Caco-2 (cell line): ENCODE measurements at regions not wholly inside any gene's neighbourhood (a gene's known extent, or its start where the extent isn't known, plus 50 kb on each side); places are given as distances from the start of the nearest gene placed in this dataset.

ENCODE experiments used
- BruUV-seq: library from RNA; stranded (reverse); fragments of 400-500 nt; replicated peaks from 2 replicates; lab custom pipeline; 2021; lab: Mats Ljungman, UMichigan
- CTCF ChIA-PET: fragments of 300-600 bp; sonication (Branson Sonifier 250); formaldehyde crosslinking; loops from one replicate; lab custom pipeline; 2022; ENCODE audit warnings: antibody characterized with exemption; lab: Charles Lee
- POLR2A ChIA-PET: fragments of 300-600 bp; sonication (Branson Sonifier 250); formaldehyde crosslinking; loops from one replicate; lab custom pipeline; 2022; ENCODE audit warnings: antibody characterized with exemption; lab: Charles Lee
- DNase-seq, 2 experiments: peaks; one replicate each; pipeline versions ENCODE4 v3.0.0 to v3.0.0-alpha.2; 2020 to 2022
- H3K27me3 ChIP-seq: replicated peaks from 2 replicates; pipeline ENCODE4 v1.6.0; 2011; ENCODE audit warnings: low read length; ENCODE audit not compliant: control insufficient read depth, insufficient read depth
- H3K36me3 ChIP-seq: 2 replicates; pipeline ENCODE4 v1.5.1; 2011; ENCODE audit warnings: low read length; ENCODE audit not compliant: control insufficient read depth, insufficient read depth
- H3K4me1 ChIP-seq: fragments of 250-450 bp; sonication (Bioruptor Pico); 2 replicates; pipeline ENCODE4 v1.5.1; 2020; ENCODE audit warnings: mild to moderate bottlenecking
- H3K4me3 ChIP-seq: 2 replicates; pipeline ENCODE4 v1.5.1; 2011; ENCODE audit warnings: low read depth, mild to moderate bottlenecking, control low read depth, low read length
- H3K9me3 ChIP-seq: fragments of 250-450 bp; sonication (Bioruptor Pico); 2 replicates; pipeline ENCODE4 v1.5.1; 2020; ENCODE audit warnings: mild to moderate bottlenecking, moderate library complexity
- H3K27ac Mint-ChIP-seq: one replicate; pipeline ENCODE4 v1.8.0; 2022; ENCODE audit warnings: mixed read lengths; ENCODE audit not compliant: unreplicated experiment
- H3K27me3 Mint-ChIP-seq: one replicate; pipeline ENCODE4 v1.8.0; 2022; ENCODE audit warnings: mixed read lengths; ENCODE audit not compliant: insufficient read depth, unreplicated experiment
- H3K36me3 Mint-ChIP-seq: one replicate; pipeline ENCODE4 v1.8.0; 2022; ENCODE audit warnings: mild to moderate bottlenecking, mixed read lengths; ENCODE audit not compliant: insufficient read depth, unreplicated experiment
- H3K4me1 Mint-ChIP-seq: one replicate; pipeline ENCODE4 v1.8.0; 2022; ENCODE audit warnings: low read depth, mixed read lengths; ENCODE audit not compliant: unreplicated experiment
- H3K4me3 Mint-ChIP-seq: one replicate; pipeline ENCODE4 v1.8.0; 2022; ENCODE audit warnings: mild to moderate bottlenecking, moderate library complexity, mixed read lengths; ENCODE audit not compliant: unreplicated experiment
- H3K9me3 Mint-ChIP-seq: one replicate; pipeline ENCODE4 v1.8.0; 2022; ENCODE audit warnings: mixed read lengths; ENCODE audit not compliant: unreplicated experiment
- intact Hi-C: fragments of 100-400 bp; cut with micrococcal nuclease; formaldehyde crosslinking; loops from one replicate; pipeline ENCODE4 v1.10.0; 2022; ENCODE audit not compliant: unreplicated experiment
- TF ChIP-seq, protein P1 (sequence below), 2 experiments: fragments of 200-600 bp in 1 of 2; IDR thresholded peaks; 1 replicate in 1 of 2; 2 replicates in 1 of 2; pipeline versions ENCODE4 v1.5.1 to v1.8.0; 2011 to 2022; ENCODE audit warnings: antibody characterized with exemption in 1 of 2, control low read depth in 1 of 2, inconsistent platforms in 1 of 2, low read depth in 1 of 2, low read length in 1 of 2, mild to moderate bottlenecking in 1 of 2, moderate library complexity in 1 of 2; ENCODE audit not compliant: insufficient read depth in 1 of 2, severe bottlenecking in 1 of 2, unreplicated experiment in 1 of 2

DNA sequence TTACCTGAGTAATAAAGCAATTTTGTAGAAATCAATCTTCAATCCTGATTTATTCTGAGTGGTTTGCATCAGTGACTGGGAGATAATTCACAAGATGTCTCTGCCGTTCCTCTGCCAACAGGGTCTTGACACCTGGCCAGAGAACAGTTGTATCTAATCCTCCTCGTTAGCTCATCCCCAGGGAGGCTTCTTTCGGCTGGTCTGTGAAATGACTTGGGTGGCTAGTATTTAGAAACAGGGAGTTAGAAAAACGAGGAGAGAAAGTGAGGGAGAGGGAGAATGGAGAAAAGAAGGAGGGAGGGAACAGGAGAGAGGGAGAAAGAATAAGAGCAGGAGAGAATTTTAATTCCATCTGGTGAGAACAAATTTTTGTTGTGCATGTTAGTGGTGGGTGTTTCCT, 600.2 kb upstream of the TLE4 start:
- H3K4me1 Mint-ChIP-seq, result no peaks in the 10 kb centered on the region
- TF ChIP-seq, protein P1, sequence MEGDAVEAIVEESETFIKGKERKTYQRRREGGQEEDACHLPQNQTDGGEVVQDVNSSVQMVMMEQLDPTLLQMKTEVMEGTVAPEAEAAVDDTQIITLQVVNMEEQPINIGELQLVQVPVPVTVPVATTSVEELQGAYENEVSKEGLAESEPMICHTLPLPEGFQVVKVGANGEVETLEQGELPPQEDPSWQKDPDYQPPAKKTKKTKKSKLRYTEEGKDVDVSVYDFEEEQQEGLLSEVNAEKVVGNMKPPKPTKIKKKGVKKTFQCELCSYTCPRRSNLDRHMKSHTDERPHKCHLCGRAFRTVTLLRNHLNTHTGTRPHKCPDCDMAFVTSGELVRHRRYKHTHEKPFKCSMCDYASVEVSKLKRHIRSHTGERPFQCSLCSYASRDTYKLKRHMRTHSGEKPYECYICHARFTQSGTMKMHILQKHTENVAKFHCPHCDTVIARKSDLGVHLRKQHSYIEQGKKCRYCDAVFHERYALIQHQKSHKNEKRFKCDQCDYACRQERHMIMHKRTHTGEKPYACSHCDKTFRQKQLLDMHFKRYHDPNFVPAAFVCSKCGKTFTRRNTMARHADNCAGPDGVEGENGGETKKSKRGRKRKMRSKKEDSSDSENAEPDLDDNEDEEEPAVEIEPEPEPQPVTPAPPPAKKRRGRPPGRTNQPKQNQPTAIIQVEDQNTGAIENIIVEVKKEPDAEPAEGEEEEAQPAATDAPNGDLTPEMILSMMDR (IDR thresholded peaks at IDR 0.05; ENCODE audit: insufficient read depth in 1 of 2, low read depth in 1 of 2, low read length in 1 of 2, severe bottlenecking in 1 of 2, unreplicated experiment in 1 of 2), result no peak
- no peaks in the 10 kb centered on the region for H3K9me3 ChIP-seq
- DNase-seq, result no peak
- H3K36me3 Mint-ChIP-seq, result no peaks in the 10 kb centered on the region
- H3K4me3 Mint-ChIP-seq, result no peak overlapping the region
- no peaks in the 10 kb centered on the region for H3K27me3 Mint-ChIP-seq
- H3K9me3 Mint-ChIP-seq, result no peaks in the 10 kb centered on the region
- intact Hi-C loops, result no loop called here
- H3K4me1 ChIP-seq, result 0 out of 2 replicates have a peak, but pooled peaks cover 3% of the 10 kb centered on the region
- no peaks in the 10 kb centered on the region for H3K36me3 ChIP-seq
- POLR2A ChIA-PET, result no interaction called here
- no peak overlapping the region for H3K4me3 ChIP-seq
- CTCF ChIA-PET, result no interaction called here
- no TSS peak for BruUV-seq
- no peaks in the 10 kb centered on the region for H3K27me3 ChIP-seq
- no peak overlapping the region for H3K27ac Mint-ChIP-seq

DNA sequence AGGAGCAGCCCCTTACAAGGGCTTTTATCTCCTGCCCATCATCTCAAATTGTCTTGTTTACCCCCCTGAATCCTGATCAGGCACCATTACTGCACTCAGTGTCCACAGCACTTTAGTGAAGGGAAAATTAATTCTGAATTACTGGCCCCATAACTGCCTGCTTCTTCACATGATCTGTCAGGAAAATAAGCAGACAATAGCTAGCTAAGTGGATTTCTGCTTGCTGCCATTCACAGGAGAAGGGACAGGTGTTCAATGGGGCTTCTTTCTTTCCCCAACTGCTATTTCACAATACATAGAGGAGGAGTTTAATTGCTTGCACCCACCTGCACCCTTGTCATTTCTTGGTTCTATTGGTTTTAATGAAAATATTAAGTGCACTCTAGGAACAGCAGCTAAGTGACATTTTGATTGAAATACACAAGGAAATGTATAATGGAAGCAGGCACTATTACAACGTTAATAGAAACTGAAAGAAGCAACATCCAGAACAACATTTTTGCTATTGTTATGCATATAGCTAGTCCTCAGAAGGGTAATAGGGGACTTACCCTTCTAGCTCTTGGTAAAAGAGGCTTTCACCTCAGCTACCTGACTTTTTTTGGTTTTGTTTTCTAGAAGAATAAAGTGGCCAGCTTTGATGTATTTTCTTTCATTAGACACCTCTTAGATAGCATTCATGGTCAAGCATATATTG, 599.3 kb upstream of the TLE4 start:
- H3K4me3 Mint-ChIP-seq, result no peak overlapping the region
- CTCF ChIA-PET, result no interaction called here
- H3K27me3 Mint-ChIP-seq, result no peaks in the 10 kb centered on the region
- H3K4me3 ChIP-seq, result no peak overlapping the region
- DNase-seq, result no peak
- H3K27ac Mint-ChIP-seq, result no peak overlapping the region
- H3K27me3 ChIP-seq, result no peaks in the 10 kb centered on the region
- H3K4me1 Mint-ChIP-seq, result no peaks in the 10 kb centered on the region
- no peaks in the 10 kb centered on the region for H3K9me3 Mint-ChIP-seq
- BruUV-seq, result no TSS peak
- POLR2A ChIA-PET, result no interaction called here
- H3K36me3 ChIP-seq, result no peaks in the 10 kb centered on the region
- intact Hi-C loops, result no loop called here
- H3K36me3 Mint-ChIP-seq, result no peaks in the 10 kb centered on the region
- TF ChIP-seq, protein P1 (IDR thresholded peaks at IDR 0.05; ENCODE audit: insufficient read depth in 1 of 2, low read depth in 1 of 2, low read length in 1 of 2, severe bottlenecking in 1 of 2, unreplicated experiment in 1 of 2), result no peak
- H3K4me1 ChIP-seq, result 0 out of 2 replicates have a peak, but pooled peaks cover 3% of the 10 kb centered on the region
- no peaks in the 10 kb centered on the region for H3K9me3 ChIP-seq

DNA sequence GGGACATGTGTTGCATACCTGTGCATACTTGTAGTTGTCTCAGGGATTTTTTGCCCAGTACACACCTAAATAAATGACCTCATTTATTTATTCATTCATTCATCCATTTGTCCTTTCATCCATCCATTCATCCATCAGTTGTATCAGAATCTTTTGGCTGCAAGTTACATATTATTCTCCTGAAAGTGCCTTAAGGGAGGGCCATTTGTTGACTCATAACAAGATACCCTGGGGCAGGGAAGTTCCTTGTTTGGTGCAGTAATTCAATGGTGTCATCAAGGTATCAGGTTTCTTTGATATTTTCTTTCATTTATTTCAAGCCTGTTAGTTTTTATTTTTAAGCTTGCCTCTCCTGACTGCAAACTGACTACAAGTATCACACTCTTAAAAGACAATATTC, 597.9 kb upstream of the TLE4 start:
- H3K36me3 Mint-ChIP-seq, result no peaks in the 10 kb centered on the region
- no peak overlapping the region for H3K27ac Mint-ChIP-seq
- no peak overlapping the region for H3K4me3 Mint-ChIP-seq
- no peaks in the 10 kb centered on the region for H3K9me3 Mint-ChIP-seq
- H3K9me3 ChIP-seq, result no peaks in the 10 kb centered on the region
- no peaks in the 10 kb centered on the region for H3K27me3 Mint-ChIP-seq
- BruUV-seq, result no TSS peak
- no peaks in the 10 kb centered on the region for H3K36me3 ChIP-seq
- H3K27me3 ChIP-seq, result no peaks in the 10 kb centered on the region
- CTCF ChIA-PET, result no interaction called here
- H3K4me1 Mint-ChIP-seq, result no peaks in the 10 kb centered on the region
- POLR2A ChIA-PET, result no interaction called here
- TF ChIP-seq, protein P1 (IDR thresholded peaks at IDR 0.05; ENCODE audit: insufficient read depth in 1 of 2, low read depth in 1 of 2, low read length in 1 of 2, severe bottlenecking in 1 of 2, unreplicated experiment in 1 of 2), result no peak
- H3K4me1 ChIP-seq, result no peaks in the 10 kb centered on the region
- DNase-seq, result no peak
- H3K4me3 ChIP-seq, result no peak overlapping the region
- intact Hi-C loops, result no loop called here
